B cell (primary cell): ENCODE measurements at regions not wholly inside any gene's neighbourhood (a gene's known extent, or its start where the extent isn't known, plus 50 kb on each side); places are given as distances from the start of the nearest gene placed in this dataset.

ENCODE experiments used
- ATAC-seq: fragments of 200-7000 bp; cut with Tn5 transposase; one replicate; pipeline ENCODE4 v1.10.0; 2021; ENCODE audit warnings: low read depth, mild to moderate bottlenecking, moderate number of reproducible peaks, moderate library complexity
- CTCF ChIA-PET: fragments of 350-600 bp; sonication (Branson Sonifier 250); formaldehyde crosslinking; loops from one replicate; lab custom pipeline; 2021; ENCODE audit warnings: antibody characterized with exemption, inconsistent platforms; lab: Charles Lee
- POLR2A ChIA-PET: fragments of 350-600 bp; sonication (Branson Sonifier 250); formaldehyde crosslinking; loops from one replicate; lab custom pipeline; 2021; ENCODE audit warnings: antibody characterized with exemption; lab: Charles Lee
- DNase-seq: peaks from one replicate; pipeline ENCODE4 v3.0.0; 2013
- H2AFZ ChIP-seq: 2 replicates; pipeline ENCODE4 v1.6.1; 2012; ENCODE audit warnings: mild to moderate bottlenecking, low read depth, low read length; ENCODE audit not compliant: insufficient read depth, poor library complexity, severe bottlenecking
- H3K27ac ChIP-seq, 2 donors: 1 replicate in 1 of 2; 2 replicates in 1 of 2; pipeline ENCODE4 v1.5.1; 2012 to 2013; ENCODE audit warnings: low read length in 2 of 2, mild to moderate bottlenecking in 2 of 2, moderate library complexity in 1 of 2
- H3K27me3 ChIP-seq, 4 experiments: fragments of 200-600 bp in 1 of 4; sonication (generic) in 1 of 4; replicated peaks in 1 of 4; 1 replicate in 2 of 4; 2 replicates in 2 of 4; pipeline versions ENCODE4 v1.6.1 to v1.7.0; 2013 to 2016; ENCODE audit warnings: low read length in 3 of 4, mild to moderate bottlenecking in 2 of 4, mixed read lengths in 1 of 4, moderate library complexity in 1 of 4; ENCODE audit not compliant: insufficient read depth in 4 of 4, control insufficient read depth in 3 of 4; ENCODE audit errors: control extremely low read depth in 1 of 4
- H3K36me3 ChIP-seq, 2 experiments: replicated peaks in 1 of 2; 1 replicate in 1 of 2; 2 replicates in 1 of 2; pipeline versions ENCODE4 v1.6.1 to v1.7.1; 2013; ENCODE audit warnings: low read length in 1 of 2; ENCODE audit not compliant: insufficient read depth in 2 of 2, control insufficient read depth in 1 of 2; ENCODE audit errors: control extremely low read depth in 1 of 2, extremely low read depth in 1 of 2
- H3K4me1 ChIP-seq, 2 donors: fragments of 200-600 bp in 1 of 2; sonication (generic) in 1 of 2; 1 replicate in 1 of 2; 2 replicates in 1 of 2; pipeline versions ENCODE4 v1.5.1 to v1.6.1; 2013 to 2017; ENCODE audit warnings: low read length in 2 of 2; ENCODE audit not compliant: control insufficient read depth in 2 of 2, insufficient read depth in 2 of 2
- H3K4me2 ChIP-seq: replicated peaks from 2 replicates; pipeline ENCODE3; 2012; ENCODE audit warnings: mild to moderate bottlenecking, low read depth, low read length; ENCODE audit not compliant: poor library complexity, severe bottlenecking
- H3K4me3 ChIP-seq, 5 experiments: fragments of 200-600 bp in 1 of 5; sonication (generic) in 1 of 5; 1 replicate in 3 of 5; 2 replicates in 2 of 5; pipeline versions ENCODE4 v1.5.1 to v1.7.0; 2011 to 2016; ENCODE audit warnings: low read length in 4 of 5, mild to moderate bottlenecking in 4 of 5, low read depth in 2 of 5, control low read depth in 1 of 5, moderate library complexity in 1 of 5; ENCODE audit not compliant: insufficient read depth in 1 of 5; ENCODE audit errors: control extremely low read depth in 1 of 5, extremely low read depth in 1 of 5
- H3K79me2 ChIP-seq: fragments of 200-600 bp; sonication (generic); one replicate; pipeline ENCODE4 v1.6.0; 2016; ENCODE audit warnings: low read length; ENCODE audit not compliant: control insufficient read depth, insufficient read depth
- H3K9ac ChIP-seq: fragments of 200-600 bp; sonication (generic); 2 replicates; pipeline ENCODE4 v1.6.1; 2017; ENCODE audit warnings: mild to moderate bottlenecking, low read length, moderate library complexity
- H3K9me3 ChIP-seq, 3 donors: one replicate each; pipeline versions ENCODE4 v1.6.1 to v1.7.1; 2013; ENCODE audit warnings: low read length in 2 of 3; ENCODE audit not compliant: control insufficient read depth in 2 of 3, insufficient read depth in 1 of 3; ENCODE audit errors: control extremely low read depth in 1 of 3
- H4K20me1 ChIP-seq: 2 replicates; pipeline ENCODE4 v1.6.0; 2012; ENCODE audit warnings: mild to moderate bottlenecking, low read length; ENCODE audit not compliant: insufficient read depth, control insufficient read depth, poor library complexity, severe bottlenecking
- H3K27ac Mint-ChIP-seq: one replicate; pipeline ENCODE4 v1.8.0; 2021; ENCODE audit warnings: mixed read lengths
- H3K27me3 Mint-ChIP-seq: one replicate; pipeline ENCODE4 v1.8.0; 2021; ENCODE audit warnings: mixed read lengths
- H3K4me1 Mint-ChIP-seq: one replicate; pipeline ENCODE4 v1.8.0; 2021; ENCODE audit warnings: mixed read lengths
- H3K4me3 Mint-ChIP-seq: one replicate; pipeline ENCODE4 v1.8.0; 2021; ENCODE audit warnings: mixed read lengths
- H3K9me3 Mint-ChIP-seq: one replicate; pipeline ENCODE4 v1.8.0; 2022; ENCODE audit warnings: mixed read lengths; ENCODE audit not compliant: insufficient read depth
- CTCF ChIP-seq: fragments of 200-600 bp; IDR thresholded peaks from one replicate; pipeline ENCODE4 v1.8.0; 2022; ENCODE audit warnings: antibody characterized with exemption, mild to moderate bottlenecking
- EZH2 ChIP-seq: IDR thresholded peaks from 2 replicates; pipeline ENCODE4 v1.6.1; 2012; ENCODE audit warnings: borderline replicate concordance, low read depth, mild to moderate bottlenecking, moderate library complexity, low read length; ENCODE audit not compliant: insufficient read depth, poor library complexity, severe bottlenecking
- WGBS: methylation state at CpG from one replicate; pipeline ENCODE4 v1.1.5; 2013; ENCODE audit warnings: missing lambda C conversion rate; ENCODE audit not compliant: insufficient coverage; 5-methylcytosine and 5-hydroxymethylcytosine counted together
- intact Hi-C: fragments of 100-400 bp; cut with micrococcal nuclease; formaldehyde crosslinking; loops from one replicate; pipeline ENCODE4 v1.10.0; 2022

GRCh38 chr3:106683953-106684620 is 693.2 kb upstream of the CCDC54 start:
- Histone ChIP-seq H3K9ac (no peak overlapping the region), H2AFZ (no peak overlapping the region), H4K20me1 (no peaks in the 10 kb centered on the region), H3K36me3 (no peaks in the 10 kb centered on the region), H3K4me2 (no peak overlapping the region), H3K79me2 (no peaks in the 10 kb centered on the region), H3K27me3 (peaks cover 0 to 4% (median 0%) of the 10 kb centered on the region in 4 experiments), H3K27ac (no peak overlapping the region), H3K4me1 (no peaks in the 10 kb centered on the region), H3K9me3 (no peaks in the 10 kb centered on the region), H3K4me3 (no peak overlapping the region)
- Mint-ChIP-seq H3K27me3 (no peaks in the 10 kb centered on the region), H3K4me3 (no peak overlapping the region), H3K4me1 (no peaks in the 10 kb centered on the region), H3K27ac (no peak overlapping the region), H3K9me3 (no peaks in the 10 kb centered on the region)
- TF ChIP-seq CTCF = no peak
- TF ChIP-seq EZH2 = no peak
- DNase-seq = no peak
- intact Hi-C loops = no loop called here
- ATAC-seq = no peak
- CTCF ChIA-PET = interaction anchor here (0.7 kb wide), 1 partner anchor 9 kb away, joined by 3 read pairs; no protein-coding TSS in a partner anchor
- POLR2A ChIA-PET = no interaction called here

DNA sequence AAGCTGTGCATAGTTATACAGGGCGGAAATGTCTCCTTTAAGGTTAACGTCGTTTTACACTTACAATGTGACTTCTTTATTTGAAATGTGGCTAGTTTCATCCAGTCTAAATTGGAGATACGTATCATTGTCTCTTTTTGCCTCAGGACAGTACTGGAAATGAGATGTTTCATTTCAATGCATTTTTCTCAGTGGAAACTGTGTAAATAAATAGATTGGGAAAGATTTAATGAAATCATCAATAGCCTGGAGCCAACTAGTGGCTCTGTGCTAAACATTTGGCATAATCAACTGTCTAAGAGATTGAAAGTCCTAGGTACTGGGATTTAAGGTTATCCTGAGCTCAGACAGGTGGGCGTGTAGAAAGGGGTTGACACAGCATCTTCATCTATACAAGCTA is 691.5 kb upstream of the CCDC54 start:
- H4K20me1 ChIP-seq = no peaks in the 10 kb centered on the region
- H2AFZ ChIP-seq = no peak overlapping the region
- no peak overlapping the region for H3K4me3 ChIP-seq
- ATAC-seq (no peak), DNase-seq (no peak)
- Mint-ChIP-seq H3K27me3 (no peaks in the 10 kb centered on the region), H3K27ac (no peak overlapping the region), H3K4me1 (no peaks in the 10 kb centered on the region), H3K4me3 (no peak overlapping the region), H3K9me3 (no peaks in the 10 kb centered on the region)
- no peaks in the 10 kb centered on the region for H3K79me2 ChIP-seq
- no peaks in the 10 kb centered on the region for H3K4me1 ChIP-seq
- no peaks in the 10 kb centered on the region for H3K27me3 ChIP-seq
- no peak overlapping the region for H3K9ac ChIP-seq
- no peak overlapping the region for H3K27ac ChIP-seq
- TF ChIP-seq CTCF = no peak
- TF ChIP-seq EZH2 = no peak
- WGBS = 80% methylated on average over 1 of the region's 5 CpGs
- intact Hi-C loops = no loop called here
- no peaks in the 10 kb centered on the region for H3K9me3 ChIP-seq
- CTCF ChIA-PET = no interaction called here
- POLR2A ChIA-PET = no interaction called here
- H3K36me3 ChIP-seq = no peaks in the 10 kb centered on the region
- H3K4me2 ChIP-seq = no peak overlapping the region
